DOHH2 (cell line): ENCODE measurements at regions not wholly inside any gene's neighbourhood (a gene's known extent, or its start where the extent isn't known, plus 50 kb on each side); places are given as distances from the start of the nearest gene placed in this dataset.
A peak's percentile ranks its signal among the peaks of the same experiment; 100 is the strongest.

ENCODE experiments used
- H3F3A ChIP-seq: fragments of 200-600 bp; sonication (generic), shearing (Covaris generic); 2 replicates; pipeline ENCODE4 v1.6.0; 2016; ENCODE audit warnings: antibody characterized with exemption, mild to moderate bottlenecking; ENCODE audit not compliant: control insufficient read depth, insufficient read depth
- H3K27ac ChIP-seq: fragments of 200-600 bp; sonication (generic); 2 replicates; pipeline ENCODE4 v1.5.1; 2014; ENCODE audit warnings: low read depth, mild to moderate bottlenecking, low read length, moderate library complexity
- H3K27me3 ChIP-seq: fragments of 200-600 bp; sonication (generic); 2 replicates; pipeline ENCODE4 v1.6.1; 2014; ENCODE audit warnings: mild to moderate bottlenecking, low read length, mixed read lengths; ENCODE audit not compliant: control insufficient read depth
- H3K36me3 ChIP-seq: fragments of 200-600 bp; sonication (generic); 2 replicates; pipeline ENCODE4 v1.6.1; 2014; ENCODE audit warnings: mild to moderate bottlenecking, low read length, moderate library complexity, mixed read lengths; ENCODE audit not compliant: control insufficient read depth
- H3K4me1 ChIP-seq: fragments of 200-600 bp; sonication (generic); 2 replicates; pipeline ENCODE4 v1.6.1; 2014; ENCODE audit warnings: mild to moderate bottlenecking, low read length, mixed read lengths; ENCODE audit not compliant: control insufficient read depth
- H3K4me2 ChIP-seq: fragments of 200-600 bp; sonication (generic); 2 replicates; pipeline ENCODE4 v1.6.0; 2014; ENCODE audit warnings: mild to moderate bottlenecking, low read length, moderate library complexity
- H3K4me3 ChIP-seq: fragments of 200-600 bp; sonication (generic); 2 replicates; pipeline ENCODE4 v1.5.1; 2014; ENCODE audit warnings: mild to moderate bottlenecking, low read length, mixed read lengths
- H3K79me2 ChIP-seq: fragments of 200-600 bp; sonication (generic); 2 replicates; pipeline ENCODE4 v1.6.1; 2014; ENCODE audit warnings: mild to moderate bottlenecking, low read length, mixed read lengths; ENCODE audit not compliant: control insufficient read depth
- H3K9me2 ChIP-seq: fragments of 200-600 bp; sonication (generic); replicated peaks from 2 replicates; pipeline ENCODE4 v1.6.1; 2014; ENCODE audit warnings: mild to moderate bottlenecking, low read length, mixed read lengths; ENCODE audit not compliant: control insufficient read depth
- H3K9me3 ChIP-seq: fragments of 200-600 bp; sonication (generic); 2 replicates; pipeline ENCODE4 v1.6.1; 2014; ENCODE audit warnings: antibody characterized with exemption, low read length, mixed read lengths; ENCODE audit not compliant: control insufficient read depth, insufficient read depth
- H4K20me1 ChIP-seq: fragments of 200-600 bp; sonication (generic); 2 replicates; pipeline ENCODE4 v1.6.0; 2014; ENCODE audit warnings: low read depth, mild to moderate bottlenecking, antibody characterized with exemption, low read length, moderate library complexity; ENCODE audit not compliant: control insufficient read depth, insufficient read depth
- EZH2phosphoT487 ChIP-seq: fragments of 200-600 bp; sonication (generic); IDR thresholded peaks from 2 replicates; pipeline ENCODE4 v1.6.1; 2017; ENCODE audit warnings: borderline replicate concordance, mild to moderate bottlenecking, antibody characterized with exemption, low read length, moderate library complexity, mixed read lengths
- TF ChIP-seq, protein P1 (sequence below): fragments of 200-600 bp; sonication (generic); IDR thresholded peaks from one replicate; pipeline ENCODE4 v1.5.1; 2014; ENCODE audit warnings: antibody characterized with exemption, mild to moderate bottlenecking, low read depth, low read length; ENCODE audit not compliant: poor library complexity, severe bottlenecking

DNA sequence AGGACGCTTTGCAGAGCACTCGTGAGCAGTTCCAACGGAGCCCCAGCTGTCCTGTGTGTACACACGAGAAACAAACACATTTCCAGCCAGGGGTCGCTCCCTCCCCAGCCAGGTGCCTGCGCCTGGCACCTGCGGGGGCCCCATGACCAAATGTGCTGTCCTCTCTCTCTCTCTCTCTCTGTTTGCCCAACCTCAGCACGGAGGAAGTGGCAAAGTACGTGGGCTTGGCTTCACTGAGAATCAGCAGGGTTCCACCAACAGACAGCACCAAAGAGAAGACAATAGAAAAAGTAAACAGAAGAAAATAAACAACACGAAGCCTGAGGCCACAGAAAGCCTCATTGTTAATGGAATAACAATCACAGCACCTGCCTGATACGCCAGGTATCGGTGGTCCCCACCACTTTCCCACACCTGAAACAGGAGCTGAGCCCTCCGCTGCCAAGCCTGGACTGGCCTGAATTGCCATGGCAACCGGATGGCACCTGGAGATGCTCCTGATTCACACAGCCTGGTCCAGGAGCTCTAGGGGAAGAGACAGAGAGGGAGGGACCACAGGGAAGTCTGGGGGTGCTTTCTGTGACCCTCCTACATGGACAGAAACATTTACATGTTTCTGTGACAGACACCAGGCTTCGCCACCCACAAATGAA, 103.9 kb upstream of the CACNA1A start:
- Histone ChIP-seq H3K27ac (no peak overlapping the region), H3K4me2 (no peak overlapping the region), H3K79me2 (no peaks in the 10 kb centered on the region)

GRCh38 chr19:13606156-13606555, 99.9 kb upstream of the CACNA1A start:
- no peaks in the 10 kb centered on the region; the same call in 1 of the 2 replicates for H3K27me3 ChIP-seq

More for the DNA sequence above, 103.9 kb upstream of the CACNA1A start:
- Histone ChIP-seq H4K20me1 (no peaks in the 10 kb centered on the region), H3F3A (no peaks in the 10 kb centered on the region), H3K9me3 (no peaks in the 10 kb centered on the region), H3K9me2 (no peaks in the 10 kb centered on the region), H3K4me3 (no peak overlapping the region), H3K27me3 (no peaks in the 10 kb centered on the region; the same call in 1 of the 2 replicates), H3K36me3 (no peaks in the 10 kb centered on the region), H3K4me1 (no peaks in the 10 kb centered on the region)
- no peak for TF ChIP-seq EZH2phosphoT487
- TF ChIP-seq, protein P1, sequence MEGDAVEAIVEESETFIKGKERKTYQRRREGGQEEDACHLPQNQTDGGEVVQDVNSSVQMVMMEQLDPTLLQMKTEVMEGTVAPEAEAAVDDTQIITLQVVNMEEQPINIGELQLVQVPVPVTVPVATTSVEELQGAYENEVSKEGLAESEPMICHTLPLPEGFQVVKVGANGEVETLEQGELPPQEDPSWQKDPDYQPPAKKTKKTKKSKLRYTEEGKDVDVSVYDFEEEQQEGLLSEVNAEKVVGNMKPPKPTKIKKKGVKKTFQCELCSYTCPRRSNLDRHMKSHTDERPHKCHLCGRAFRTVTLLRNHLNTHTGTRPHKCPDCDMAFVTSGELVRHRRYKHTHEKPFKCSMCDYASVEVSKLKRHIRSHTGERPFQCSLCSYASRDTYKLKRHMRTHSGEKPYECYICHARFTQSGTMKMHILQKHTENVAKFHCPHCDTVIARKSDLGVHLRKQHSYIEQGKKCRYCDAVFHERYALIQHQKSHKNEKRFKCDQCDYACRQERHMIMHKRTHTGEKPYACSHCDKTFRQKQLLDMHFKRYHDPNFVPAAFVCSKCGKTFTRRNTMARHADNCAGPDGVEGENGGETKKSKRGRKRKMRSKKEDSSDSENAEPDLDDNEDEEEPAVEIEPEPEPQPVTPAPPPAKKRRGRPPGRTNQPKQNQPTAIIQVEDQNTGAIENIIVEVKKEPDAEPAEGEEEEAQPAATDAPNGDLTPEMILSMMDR = peak; percentile 15

GRCh38 chr19:13604902-13605586, 98.8 kb upstream of the CACNA1A start:
- no peaks in the 10 kb centered on the region for H3F3A ChIP-seq
- H3K4me3 ChIP-seq = no peak overlapping the region
- no peaks in the 10 kb centered on the region; the same call in 1 of the 2 replicates for H3K27me3 ChIP-seq
- no peaks in the 10 kb centered on the region for H4K20me1 ChIP-seq
- no peak overlapping the region for H3K4me2 ChIP-seq
- no peaks in the 10 kb centered on the region for H3K9me3 ChIP-seq
- no peak overlapping the region for H3K27ac ChIP-seq
- no peaks in the 10 kb centered on the region for H3K79me2 ChIP-seq
- H3K9me2 ChIP-seq = no peaks in the 10 kb centered on the region
- no peak for TF ChIP-seq EZH2phosphoT487
- TF ChIP-seq, protein P1 = no peak
- H3K36me3 ChIP-seq = no peaks in the 10 kb centered on the region
- H3K4me1 ChIP-seq = no peaks in the 10 kb centered on the region

More at GRCh38 chr19:13606156-13606555, 99.9 kb upstream of the CACNA1A start:
- TF ChIP-seq, protein P1 = no peak
- TF ChIP-seq EZH2phosphoT487 = no peak
- no peaks in the 10 kb centered on the region for H4K20me1 ChIP-seq
- H3K9me2 ChIP-seq = no peaks in the 10 kb centered on the region
- H3K36me3 ChIP-seq = no peaks in the 10 kb centered on the region
- no peak overlapping the region for H3K4me3 ChIP-seq
- no peaks in the 10 kb centered on the region for H3F3A ChIP-seq
- H3K4me1 ChIP-seq = no peaks in the 10 kb centered on the region
- no peak overlapping the region for H3K27ac ChIP-seq
- no peaks in the 10 kb centered on the region for H3K79me2 ChIP-seq
- no peaks in the 10 kb centered on the region for H3K9me3 ChIP-seq
- H3K4me2 ChIP-seq = no peak overlapping the region
